Neuron (in vitro differentiated cells): ENCODE measurements at regions not wholly inside any gene's neighbourhood (a gene's known extent, or its start where the extent isn't known, plus 50 kb on each side); places are given as distances from the start of the nearest gene placed in this dataset.
"Not testable (repeated sequence)": the region's sequence is repeated elsewhere in the genome, so short reads cannot be mapped to it uniquely, and the experiment has no call there.

Source experiments
- H2AFZ ChIP-seq: one replicate; pipeline ENCODE4 v1.6.1; 2013; ENCODE audit warnings: low read depth, mild to moderate bottlenecking, inconsistent platforms, low read length, moderate library complexity
- H3K27me3 ChIP-seq: one replicate; pipeline ENCODE4 v1.6.1; 2013; ENCODE audit warnings: low read length; ENCODE audit not compliant: insufficient read depth
- H3K36me3 ChIP-seq: one replicate; pipeline ENCODE4 v1.6.1; 2013; ENCODE audit warnings: low read length; ENCODE audit not compliant: insufficient read depth
- H3K4me1 ChIP-seq: one replicate; pipeline ENCODE4 v1.6.1; 2013; ENCODE audit warnings: low read length; ENCODE audit not compliant: insufficient read depth
- H3K4me3 ChIP-seq: 2 replicates; pipeline ENCODE4 v1.5.1; 2013; ENCODE audit warnings: mild to moderate bottlenecking, low read length, moderate library complexity
- H3K9me3 ChIP-seq: one replicate; pipeline ENCODE4 v1.6.1; 2013; ENCODE audit warnings: low read length

DNA sequence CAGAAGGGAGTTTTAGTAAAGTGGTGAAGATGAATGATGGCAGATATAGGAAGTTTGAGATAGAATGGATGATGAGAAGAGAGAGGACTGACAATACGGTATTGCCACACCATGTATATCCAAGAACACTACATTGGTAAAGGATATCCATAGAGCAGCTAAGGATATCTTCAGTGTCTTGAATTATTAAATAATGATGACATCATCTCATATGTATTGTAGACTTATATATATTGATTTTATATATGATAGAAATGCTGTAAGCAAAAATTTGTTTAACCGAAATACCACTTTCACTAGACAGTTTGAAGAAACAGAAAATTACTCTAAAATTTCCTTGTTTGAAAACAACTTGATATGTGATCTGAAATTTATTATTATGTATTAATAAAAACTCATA, 89.0 kb downstream of the SEPTIN7 start:
- Histone ChIP-seq H3K9me3 (no peaks in the 10 kb centered on the region), H3K36me3 (peaks cover 47% of the 10 kb centered on the region), H3K27me3 (no peaks in the 10 kb centered on the region), H3K4me3 (no peak overlapping the region), H3K4me1 (no peaks in the 10 kb centered on the region), H2AFZ (no peak overlapping the region)

DNA sequence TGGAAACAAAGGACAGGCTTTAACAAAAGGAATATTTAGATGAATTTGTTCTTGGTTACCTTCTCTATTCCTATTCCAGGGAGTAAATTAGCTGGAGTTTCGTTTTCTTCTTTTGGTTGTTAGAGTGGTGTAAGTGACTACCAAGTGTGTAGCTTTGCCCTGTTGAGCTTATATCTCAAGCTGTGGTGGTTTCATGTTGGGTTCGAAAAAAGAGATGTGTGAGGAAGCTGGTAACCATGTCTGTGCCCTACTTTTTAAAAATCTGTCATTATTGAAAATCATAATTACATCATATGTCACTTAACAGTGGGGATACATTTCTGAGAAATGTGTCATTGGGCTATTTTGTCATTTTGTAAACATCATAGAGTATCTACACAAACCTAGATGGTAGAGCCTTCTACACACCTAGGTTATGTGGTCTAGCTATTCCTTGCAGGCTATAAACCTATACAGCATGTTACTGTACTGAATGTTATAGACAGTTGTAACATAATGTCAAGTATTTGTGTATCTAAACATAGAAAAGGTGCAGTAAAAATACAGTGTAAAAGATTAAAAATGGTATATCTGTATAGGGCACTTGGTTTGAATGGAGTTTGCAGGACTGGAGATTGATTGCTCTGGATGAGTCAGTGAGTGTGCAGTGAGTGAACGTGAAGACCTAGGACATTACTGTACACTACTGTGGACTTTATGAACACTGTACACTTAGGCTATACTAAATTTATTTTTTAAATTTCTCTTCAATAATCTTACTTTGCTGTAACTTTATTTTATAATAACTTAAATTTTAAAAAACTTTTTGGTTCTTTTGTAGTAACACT, 90.4 kb downstream of the SEPTIN7 start:
- no peak overlapping the region for H2AFZ ChIP-seq
- peaks cover 39% of the 10 kb centered on the region for H3K36me3 ChIP-seq
- H3K4me1 ChIP-seq = no peaks in the 10 kb centered on the region
- H3K4me3 ChIP-seq = no peak overlapping the region
- no peaks in the 10 kb centered on the region for H3K27me3 ChIP-seq
- H3K9me3 ChIP-seq = peaks cover 3% of the 10 kb centered on the region

DNA sequence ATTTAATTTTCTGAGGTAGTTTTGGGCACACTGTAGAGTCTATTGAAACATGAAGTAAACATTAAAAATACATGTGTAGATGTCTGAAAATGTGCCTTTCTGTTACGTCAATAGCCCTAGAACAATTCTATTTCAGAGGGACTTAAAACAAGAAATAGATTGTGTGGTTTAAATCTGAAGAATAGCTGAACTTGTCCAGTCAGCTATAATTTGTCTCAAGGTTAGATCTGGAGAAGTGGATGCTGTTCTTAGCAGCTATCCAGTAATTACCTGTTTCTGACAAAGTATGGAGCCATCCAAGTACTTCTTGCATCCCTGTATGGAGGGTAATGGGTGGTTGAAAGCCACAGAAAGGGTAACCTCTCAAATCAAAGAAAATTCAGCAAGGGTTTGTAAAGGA, 92.8 kb downstream of the SEPTIN7 start:
- Histone ChIP-seq H2AFZ (no peak overlapping the region), H3K27me3 (no peaks in the 10 kb centered on the region), H3K4me1 (no peaks in the 10 kb centered on the region), H3K36me3 (peaks cover 25% of the 10 kb centered on the region), H3K4me3 (no peak overlapping the region), H3K9me3 (peaks cover 3% of the 10 kb centered on the region)

DNA sequence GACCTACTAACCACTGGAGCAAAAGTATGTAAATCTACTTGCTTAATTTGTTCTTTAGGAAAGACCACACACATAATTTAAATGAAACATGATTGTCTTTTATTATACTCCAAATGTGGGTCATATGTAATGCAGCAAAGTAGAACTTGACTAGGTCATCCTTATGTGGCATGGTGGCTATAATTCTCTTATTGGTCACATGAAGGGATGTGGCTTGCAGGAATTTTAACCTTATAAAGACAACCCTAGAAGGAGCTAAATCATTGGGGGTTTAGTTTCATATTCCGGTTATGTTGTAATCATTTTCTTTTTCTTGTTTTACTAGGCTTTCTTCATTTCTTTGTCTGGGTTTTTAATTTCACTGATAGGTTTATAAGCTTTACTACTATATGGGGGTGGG, 93.9 kb downstream of the SEPTIN7 start:
- H3K36me3 ChIP-seq = peaks cover 29% of the 10 kb centered on the region

DNA sequence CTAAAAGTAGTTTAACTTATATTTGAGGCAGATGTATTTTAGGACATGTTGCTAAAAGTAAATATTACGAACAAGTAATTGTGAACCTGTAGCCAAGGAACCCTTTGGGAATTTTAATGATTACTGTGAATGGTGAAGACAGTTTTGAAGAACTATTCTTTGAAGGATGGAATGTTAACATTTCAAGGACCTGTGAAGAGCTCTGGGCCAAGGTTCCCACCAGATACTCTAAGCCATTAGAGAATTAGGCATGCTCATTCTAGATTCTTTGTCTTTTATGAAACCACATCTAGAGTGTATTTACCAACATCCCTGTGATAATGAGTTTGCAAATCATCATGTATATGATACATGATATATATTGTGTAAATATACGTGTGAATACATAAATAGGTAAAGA, 99.8 kb downstream of the SEPTIN7 start:
- Histone ChIP-seq H2AFZ (no peak overlapping the region), H3K4me1 (no peaks in the 10 kb centered on the region), H3K27me3 (no peaks in the 10 kb centered on the region), H3K9me3 (peaks cover under 1% of the 10 kb centered on the region), H3K4me3 (no peak overlapping the region), H3K36me3 (peaks cover 53% of the 10 kb centered on the region)

More for the DNA sequence above, 93.9 kb downstream of the SEPTIN7 start:
- Histone ChIP-seq H2AFZ (no peak overlapping the region), H3K27me3 (no peaks in the 10 kb centered on the region), H3K9me3 (peaks cover 3% of the 10 kb centered on the region), H3K4me3 (no peak overlapping the region), H3K4me1 (no peaks in the 10 kb centered on the region)

DNA sequence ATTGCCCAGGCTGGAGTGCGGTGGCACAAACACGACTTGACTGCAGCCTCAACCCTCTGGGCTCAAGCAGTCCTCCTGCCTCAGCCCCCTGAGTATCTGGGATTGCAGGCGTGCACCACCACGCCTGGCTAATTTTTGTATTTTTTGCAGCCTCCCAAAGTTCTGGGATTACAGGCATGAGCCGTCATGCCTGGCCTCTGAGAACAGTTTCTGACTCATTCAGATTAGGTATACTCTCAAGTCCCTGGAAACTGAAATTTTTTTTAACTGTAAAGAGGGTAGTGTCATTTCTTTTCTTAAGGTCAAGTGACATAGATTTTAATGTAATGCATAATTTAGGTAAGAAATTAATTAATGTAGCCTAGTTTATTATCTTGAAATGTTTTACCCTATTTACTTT, 104.7 kb downstream of the SEPTIN7 start:
- Histone ChIP-seq H3K27me3 (no peaks in the 10 kb centered on the region), H3K4me1 (peaks cover 9% of the 10 kb centered on the region), H3K36me3 (peaks cover 31% of the 10 kb centered on the region), H3K9me3 (no peaks in the 10 kb centered on the region), H2AFZ (no peak overlapping the region), H3K4me3 (no peak overlapping the region)

DNA sequence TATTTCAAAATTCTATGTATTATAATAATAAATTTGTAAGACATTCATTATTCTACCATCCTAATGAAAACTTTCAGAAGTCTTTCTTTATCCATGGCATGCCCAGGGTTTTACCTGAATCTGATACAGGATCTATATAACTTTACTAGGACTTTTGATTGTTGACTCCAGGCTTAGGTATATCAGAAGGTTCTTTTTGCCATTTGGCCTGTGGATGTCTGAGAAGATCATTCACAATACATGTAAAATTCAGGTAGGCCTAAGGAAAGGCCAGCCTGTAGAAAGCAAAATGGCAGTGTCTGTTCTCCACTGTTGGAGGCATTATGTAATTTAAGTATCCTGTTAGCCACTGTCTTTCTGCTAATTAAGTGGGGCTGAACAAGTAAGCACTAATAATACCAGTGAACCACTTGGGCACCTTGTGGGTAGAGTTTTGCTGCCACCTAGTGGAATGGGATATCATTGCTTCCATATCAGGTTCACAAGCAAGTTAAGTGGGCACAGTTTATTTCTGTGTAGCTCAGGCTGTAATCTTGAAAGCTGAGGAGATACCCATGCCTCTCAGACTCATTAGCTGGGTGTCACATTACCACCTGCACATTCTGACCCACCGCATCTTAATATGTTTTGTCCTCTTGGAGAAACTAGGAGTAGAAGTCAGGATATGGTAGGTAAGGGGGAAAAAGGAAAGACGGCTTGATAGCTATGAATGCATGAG, 105.5 kb downstream of the SEPTIN7 start:
- Histone ChIP-seq H3K4me1 (peaks cover 9% of the 10 kb centered on the region), H3K9me3 (no peaks in the 10 kb centered on the region), H3K36me3 (peaks cover 25% of the 10 kb centered on the region), H3K4me3 (no peak overlapping the region), H3K27me3 (no peaks in the 10 kb centered on the region), H2AFZ (no peak overlapping the region)

DNA sequence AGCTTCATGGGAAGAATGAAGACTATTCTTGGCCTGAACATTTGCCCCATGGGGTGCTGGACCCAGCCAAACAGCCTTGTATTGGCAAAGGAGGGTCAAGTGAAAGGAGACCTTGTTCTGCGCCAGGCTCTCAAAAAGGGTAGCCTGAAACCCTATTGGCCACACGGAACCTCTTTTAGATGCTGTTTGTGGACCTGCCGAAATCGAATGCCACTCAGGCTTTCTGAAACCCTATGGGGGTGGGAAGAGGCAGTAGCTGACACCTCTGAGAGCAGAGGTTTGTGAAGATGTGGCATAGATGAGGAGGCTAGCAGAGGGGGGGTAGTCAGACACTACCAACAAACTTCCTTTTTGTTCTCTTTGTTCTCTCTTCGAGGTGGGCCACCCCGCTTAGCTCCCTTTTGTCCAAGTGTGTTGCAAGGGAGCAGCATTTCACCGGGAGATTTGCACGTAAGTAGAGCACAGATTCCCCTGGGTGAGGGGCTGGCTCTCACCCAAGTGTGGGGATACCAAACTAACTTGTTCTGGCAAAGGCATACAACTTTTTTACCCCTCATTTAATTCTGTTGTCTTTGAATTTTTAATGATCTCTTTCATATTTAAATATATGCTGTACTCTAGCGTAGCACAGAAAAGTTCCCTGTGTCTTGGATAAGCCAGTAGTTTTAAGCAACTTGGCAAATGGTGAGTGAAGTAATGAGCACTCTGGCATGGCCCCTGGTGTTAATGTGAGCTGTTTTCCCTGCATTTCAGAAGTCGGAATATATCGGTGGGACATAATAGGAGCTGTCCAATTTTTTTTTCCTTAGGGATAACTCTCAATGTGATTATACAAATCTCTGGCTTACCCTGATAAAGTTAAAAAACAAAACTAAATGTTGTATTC, 107.7 kb downstream of the SEPTIN7 start:
- Histone ChIP-seq H3K4me3 (no peak overlapping the region), H2AFZ (no peak overlapping the region), H3K36me3 (peaks cover 13% of the 10 kb centered on the region), H3K27me3 (no peaks in the 10 kb centered on the region), H3K9me3 (no peaks in the 10 kb centered on the region), H3K4me1 (peaks cover 9% of the 10 kb centered on the region)

DNA sequence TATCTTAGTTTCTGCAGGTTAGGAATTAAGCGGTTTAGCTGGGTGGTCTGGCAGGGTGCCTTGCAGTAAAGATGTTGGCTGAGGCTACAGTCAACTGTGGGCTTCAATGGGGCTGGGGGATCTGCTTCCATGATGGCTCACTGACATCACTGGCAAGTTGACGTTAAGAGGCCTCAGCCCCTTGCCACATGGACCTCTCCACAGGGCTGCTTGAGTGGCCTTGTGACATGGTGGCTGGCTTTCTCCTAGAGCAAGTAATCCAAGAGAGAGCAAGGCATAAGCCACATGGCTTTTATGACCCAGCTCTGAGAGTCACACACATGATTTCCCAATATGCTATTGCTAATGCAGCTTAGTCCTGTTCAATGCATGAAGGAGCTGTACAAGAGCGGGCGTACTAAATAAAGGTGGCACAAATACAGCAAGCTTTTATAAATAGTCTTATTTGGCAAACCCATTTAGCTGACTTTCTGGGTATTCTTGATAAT, 109.1 kb downstream of the SEPTIN7 start:
- Histone ChIP-seq H3K4me1 (peaks cover 9% of the 10 kb centered on the region), H3K36me3 (peaks cover 5% of the 10 kb centered on the region), H3K27me3 (no peaks in the 10 kb centered on the region), H2AFZ (no peak overlapping the region), H3K4me3 (no peak overlapping the region), H3K9me3 (no peaks in the 10 kb centered on the region)

DNA sequence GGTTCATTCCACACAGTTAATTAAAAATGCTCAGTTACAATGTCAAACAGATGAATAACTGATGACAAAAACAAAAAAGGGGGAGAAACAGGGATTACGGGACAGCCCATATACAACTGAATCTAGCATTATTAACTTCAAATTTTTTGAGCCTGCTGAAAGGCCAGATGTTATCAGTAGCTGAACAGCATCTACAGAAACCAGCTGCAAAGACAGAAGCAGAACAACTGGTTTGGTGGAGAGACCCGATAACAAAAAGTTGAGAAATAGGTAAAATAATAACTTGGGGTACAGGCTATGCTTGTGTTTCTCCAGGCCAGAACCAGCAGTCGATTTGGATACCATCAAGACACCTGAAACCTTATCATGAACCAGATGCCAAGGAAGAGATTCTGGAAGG, 109.8 kb downstream of the SEPTIN7 start:
- H3K9me3 ChIP-seq, H2AFZ ChIP-seq, H3K4me3 ChIP-seq, H3K36me3 ChIP-seq, H3K4me1 ChIP-seq, H3K27me3 ChIP-seq: not testable (repeated sequence)

DNA sequence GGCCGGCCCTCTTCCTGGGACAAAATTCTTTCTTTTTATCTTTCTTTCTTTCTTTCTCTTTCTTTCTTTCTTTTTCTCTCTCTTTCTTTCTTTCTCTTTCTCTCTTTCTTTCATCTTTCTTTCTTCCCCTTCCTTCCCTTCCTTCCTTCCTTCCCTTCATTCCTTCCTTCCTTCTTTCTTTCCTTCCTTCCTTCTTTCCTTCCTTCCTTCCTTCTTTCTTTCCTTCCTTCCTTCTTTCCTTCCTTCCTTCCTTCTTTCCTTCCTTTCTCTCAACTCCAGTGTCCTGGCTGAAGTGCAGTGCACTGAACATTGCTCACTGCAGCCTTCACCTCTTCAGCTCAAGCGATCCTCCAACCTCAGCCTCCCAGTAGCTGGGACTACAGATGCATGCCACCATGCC, 112.5 kb downstream of the SEPTIN7 start:
- H3K27me3 ChIP-seq, H2AFZ ChIP-seq, H3K9me3 ChIP-seq, H3K4me1 ChIP-seq, H3K36me3 ChIP-seq, H3K4me3 ChIP-seq: not testable (repeated sequence)

DNA sequence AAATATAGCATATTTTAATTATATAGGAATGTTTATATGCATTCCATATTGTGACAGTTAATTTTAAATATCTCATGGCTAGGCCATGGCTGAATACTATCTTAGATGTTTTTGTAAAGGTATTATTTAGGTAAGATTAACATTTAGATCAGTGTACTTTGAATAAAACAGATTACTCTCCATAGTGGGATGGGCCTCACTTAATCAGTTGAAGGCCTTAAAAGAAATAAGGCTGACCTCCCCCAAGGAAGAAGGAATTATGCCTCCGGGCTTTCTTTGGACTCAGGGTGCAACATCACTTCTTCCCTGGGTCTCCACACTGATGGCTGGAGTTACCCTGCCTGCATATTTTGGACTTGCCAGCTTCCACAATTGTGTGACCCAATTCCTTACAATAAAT, 113.4 kb downstream of the SEPTIN7 start:
- H3K27me3 ChIP-seq, H3K36me3 ChIP-seq, H3K9me3 ChIP-seq, H2AFZ ChIP-seq, H3K4me3 ChIP-seq, H3K4me1 ChIP-seq: not testable (repeated sequence)
